Stimulated activated CD4-positive, alpha-beta T cell treated with anti-CD3 and anti-CD28 coated beads, Interleukin-4, amount 100 ng/mL, for 24 hours (primary cell): ENCODE measurements at regions not wholly inside any gene's neighbourhood (a gene's known extent, or its start where the extent isn't known, plus 50 kb on each side); places are given as distances from the start of the nearest gene placed in this dataset.
"Not testable (repeated sequence)": the region's sequence is repeated elsewhere in the genome, so short reads cannot be mapped to it uniquely, and the experiment has no call there.

Source experiments
- DNase-seq: peaks from one replicate; pipeline ENCODE4 v3.0.0-alpha.2; 2020

GRCh38 chr10:130263289-130263688, 127.1 kb downstream of the GLRX3 start:
- DNase-seq, result no peak

GRCh38 chr10:130265542-130265941, 129.4 kb downstream of the GLRX3 start:
- DNase-seq, result no peak

GRCh38 chr10:130282492-130283218, 146.5 kb downstream of the GLRX3 start:
- DNase-seq, result no peak

GRCh38 chr10:130283219-130283545, 147.0 kb downstream of the GLRX3 start:
- no peak for DNase-seq

- DNase-seq, result not testable (repeated sequence)
Observed at GRCh38 chr10:130295761-130296160, 159.6 kb downstream of the GLRX3 start.

- peak; percentile 47 for DNase-seq
Observed at GRCh38 chr10:130300608-130301020, 164.4 kb downstream of the GLRX3 start.

- DNase-seq, result peak; percentile 60
Observed at GRCh38 chr10:130301021-130301892, 165.1 kb downstream of the GLRX3 start.

GRCh38 chr10:130326954-130327353, 190.8 kb downstream of the GLRX3 start:
- DNase-seq, result no peak

- no peak for DNase-seq
Observed at GRCh38 chr10:130329792-130330191, 193.6 kb downstream of the GLRX3 start.

GRCh38 chr10:130333185-130333584, 197.0 kb downstream of the GLRX3 start:
- no peak for DNase-seq

GRCh38 chr10:130335336-130335735, 199.1 kb downstream of the GLRX3 start:
- DNase-seq, result no peak

- DNase-seq, result no peak
Observed at GRCh38 chr10:130336617-130337304, 200.6 kb downstream of the GLRX3 start.

- no peak for DNase-seq
Observed at GRCh38 chr10:130337305-130337640, 201.1 kb downstream of the GLRX3 start.

GRCh38 chr10:130337696-130338635, 201.8 kb downstream of the GLRX3 start:
- DNase-seq, result no peak

- no peak for DNase-seq
Observed at GRCh38 chr10:130338636-130339024, 202.4 kb downstream of the GLRX3 start.

- no peak for DNase-seq
Observed at GRCh38 chr10:130339091-130339490, 202.9 kb downstream of the GLRX3 start.

- DNase-seq, result no peak
Observed at GRCh38 chr10:130339911-130340310, 203.7 kb downstream of the GLRX3 start.

- DNase-seq, result no peak
Observed at GRCh38 chr10:130340816-130341215, 204.6 kb downstream of the GLRX3 start.

- DNase-seq, result no peak
Observed at GRCh38 chr10:130341356-130341755, 205.2 kb downstream of the GLRX3 start.

GRCh38 chr10:130345728-130346127, 209.5 kb downstream of the GLRX3 start:
- DNase-seq, result no peak

GRCh38 chr10:130350996-130351395, 214.8 kb downstream of the GLRX3 start:
- DNase-seq, result no peak

- no peak for DNase-seq
Observed at GRCh38 chr10:130351466-130352290, 215.5 kb downstream of the GLRX3 start.
